ENCODE measurements at regions not wholly inside any gene's neighbourhood (a gene's known extent, or its start where the extent isn't known, plus 50 kb on each side); places are given as distances from the start of the nearest gene placed in this dataset.

GRCh38 chr5:24732184-24732583, 87.4 kb upstream of the CDH10 start:
- 84% methylated on average over 5 of the region's 5 CpGs; no CpG with 5 or more reads in 1 of the 2 experiments for WGBS, 2 experiments (ENCODE audit: extremely low coverage in 1 of 2, insufficient coverage in 1 of 2, insufficient read length in 1 of 2, insufficient replicate concordance in 2 of 2, low coverage in 1 of 2, low lambda C conversion rate in 2 of 2, missing lambda C conversion rate in 1 of 2)
- no peak overlapping the region for H4K8ac ChIP-seq (ENCODE audit: extremely low read depth, insufficient read depth, low read length)
- H2BK20ac ChIP-seq (ENCODE audit: low read length), result no peak overlapping the region
- H3K56ac ChIP-seq (replicated peaks; ENCODE audit: insufficient read length, low read depth, low read length), result no peak overlapping the region
- no peak overlapping the region for H3K9ac ChIP-seq (replicated peaks in 1 of 4; ENCODE audit: extremely low read depth in 1 of 4, low read depth in 3 of 4, low read length in 3 of 4)
- H4K5ac ChIP-seq (ENCODE audit: insufficient read length, low read depth, low read length), result no peak overlapping the region
- H2BK5ac ChIP-seq (ENCODE audit: low read depth, low read length), result no peak overlapping the region
- no peak overlapping the region for H3K23ac ChIP-seq (ENCODE audit: insufficient read length)
- no peak overlapping the region for H2BK120ac ChIP-seq (replicated peaks; ENCODE audit: low read depth, low read length)
- no peak overlapping the region for H4K91ac ChIP-seq (replicated peaks; ENCODE audit: insufficient read length, low read length)
- no peak overlapping the region for H3K4me2 ChIP-seq (ENCODE audit: insufficient read depth in 1 of 2, low read depth in 2 of 2, low read length in 2 of 2)
- ChIA-PET CTCF (ENCODE audit: partially characterized antibody) (no interaction called here), POLR2A (ENCODE audit: partially characterized antibody) (no interaction called here)
- H3K79me1 ChIP-seq (ENCODE audit: low read depth, low read length), result no peaks in the 10 kb centered on the region
- no peaks in the 10 kb centered on the region; the same call in 1 of the 2 replicates for H3K23me2 ChIP-seq (ENCODE audit: low read depth, low read length)
- no peaks in the 10 kb centered on the region for H4K20me1 ChIP-seq (replicated peaks in 1 of 2; ENCODE audit: control insufficient read depth in 1 of 2, insufficient read depth in 2 of 2, low read length in 2 of 2)
- no peak overlapping the region for H3K4ac ChIP-seq (replicated peaks; ENCODE audit: insufficient read length, low read depth, low read length)
- H2AK5ac ChIP-seq (ENCODE audit: low read depth, low read length), result no peak overlapping the region
- no peak overlapping the region for H3K18ac ChIP-seq (ENCODE audit: extremely low read depth, low read length)
- H2AFZ ChIP-seq (ENCODE audit: low read length), result no peak overlapping the region
- no peaks in the 10 kb centered on the region for H3K4me1 ChIP-seq (replicated peaks in 1 of 4; ENCODE audit: control insufficient read depth in 3 of 4, insufficient read depth in 4 of 4, low read length in 3 of 4)
- no peak overlapping the region for H3K4me3 ChIP-seq (ENCODE audit: extremely low read depth in 1 of 4, insufficient read depth in 2 of 4, low read depth in 3 of 4, low read length in 4 of 4)
- H3K79me2 ChIP-seq (ENCODE audit: control insufficient read depth in 1 of 2, insufficient read depth in 2 of 2, low read length in 2 of 2), result no peaks in the 10 kb centered on the region
- no peaks in the 10 kb centered on the region for H3K36me3 ChIP-seq (ENCODE audit: control insufficient read depth in 2 of 4, insufficient read depth in 4 of 4, low read length in 3 of 4)
- no peaks in the 10 kb centered on the region for H3K27me3 ChIP-seq (replicated peaks in 1 of 4; ENCODE audit: control insufficient read depth in 3 of 4, extremely low read depth in 1 of 4, insufficient read depth in 3 of 4, low read length in 3 of 4)
- H2BK12ac ChIP-seq (ENCODE audit: low read depth, low read length), result no peak overlapping the region
- FAIRE-seq (no peak), DNase-seq (ENCODE audit: low read depth in 1 of 2, low spot score in 2 of 2) (no peak)
- H3K14ac ChIP-seq (ENCODE audit: insufficient read length), result no peak overlapping the region
- no peak overlapping the region for H3K27ac ChIP-seq (ENCODE audit: low read depth, low read length)
- no peak overlapping the region for H2BK15ac ChIP-seq (ENCODE audit: low read length)
- no peaks in the 10 kb centered on the region for H3K9me3 ChIP-seq (ENCODE audit: insufficient read depth in 2 of 2, low read depth in 1 of 2, low read length in 1 of 2)
- TF ChIP-seq JUN (IDR thresholded peaks at IDR 0.05; ENCODE audit: low read depth, low read length) (no peak), RNF2 (IDR thresholded peaks at IDR 0.05; ENCODE audit: borderline replicate concordance, low read depth, low read length, missing control alignments, poor library complexity, severe bottlenecking) (no peak), BRCA1 (IDR thresholded peaks at IDR 0.05; ENCODE audit: low read depth, low read length) (no peak), TAF1 (IDR thresholded peaks at IDR 0.05; ENCODE audit: low read depth, low read length) (no peak), ZNF274 (IDR thresholded peaks at IDR 0.05; ENCODE audit: borderline replicate concordance, extremely low read depth, low read length) (no peak), E2F6 (IDR thresholded peaks at IDR 0.05) (no peak), SRF (IDR thresholded peaks at IDR 0.05; ENCODE audit: low read depth, low read length) (no peak), POU5F1 (IDR thresholded peaks at IDR 0.05; ENCODE audit: low read depth, low read length) (no peak), SP4 (IDR thresholded peaks at IDR 0.05; ENCODE audit: low read length) (no peak), BACH1 (IDR thresholded peaks at IDR 0.05; ENCODE audit: low read length) (no peak), CTCF (IDR thresholded peaks at IDR 0.05; ENCODE audit: control extremely low read depth in 1 of 3, insufficient read depth in 1 of 3, low read depth in 1 of 3, low read length in 3 of 3) (no peak), MAFK (IDR thresholded peaks at IDR 0.05; ENCODE audit: low read depth, low read length) (no peak), CEBPB (IDR thresholded peaks at IDR 0.05; ENCODE audit: low read depth, low read length) (no peak)

All from H1 (cell line).